GM19035 (cell line): ENCODE measurements at regions not wholly inside any gene's neighbourhood (a gene's known extent, or its start where the extent isn't known, plus 50 kb on each side); places are given as distances from the start of the nearest gene placed in this dataset.
"Not testable (repeated sequence)": the region's sequence is repeated elsewhere in the genome, so short reads cannot be mapped to it uniquely, and the experiment has no call there.

Experiments
- ATAC-seq: cut with Tn5 transposase; IDR thresholded peaks from one replicate; pipeline ENCODE4 v1.9.1; 2021; ENCODE audit not compliant: unreplicated experiment

DNA sequence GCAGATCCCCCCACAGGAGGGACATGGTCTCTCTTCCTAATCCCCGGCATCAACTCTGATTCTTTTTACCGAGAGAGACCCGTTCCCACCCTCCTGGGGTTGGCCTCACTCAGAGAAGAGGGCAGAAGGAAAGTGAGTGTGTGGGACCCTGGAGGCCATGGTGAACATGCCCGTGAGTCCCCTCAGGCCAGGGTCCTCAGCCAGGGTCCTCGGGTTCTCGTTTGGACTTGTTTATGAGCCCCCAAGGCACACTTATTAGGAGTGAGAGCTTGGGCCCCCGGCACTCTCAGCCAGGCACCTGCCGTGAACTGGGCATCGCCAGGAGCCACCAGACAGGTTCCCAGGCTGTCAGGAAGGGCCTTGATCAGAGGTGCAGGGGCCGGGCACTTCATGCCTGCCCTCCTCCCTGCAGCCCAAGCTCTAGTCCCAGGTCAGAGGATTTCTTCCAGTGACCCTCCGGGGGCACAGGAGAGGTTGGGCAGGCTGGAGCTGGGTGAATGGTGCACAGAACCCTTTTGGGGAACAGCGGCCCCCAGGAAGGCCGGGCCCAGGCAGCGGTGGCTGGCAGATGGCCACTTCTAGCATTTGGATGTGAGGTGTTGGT, 122.6 kb downstream of the CRYAA start:
- no peak for ATAC-seq

DNA sequence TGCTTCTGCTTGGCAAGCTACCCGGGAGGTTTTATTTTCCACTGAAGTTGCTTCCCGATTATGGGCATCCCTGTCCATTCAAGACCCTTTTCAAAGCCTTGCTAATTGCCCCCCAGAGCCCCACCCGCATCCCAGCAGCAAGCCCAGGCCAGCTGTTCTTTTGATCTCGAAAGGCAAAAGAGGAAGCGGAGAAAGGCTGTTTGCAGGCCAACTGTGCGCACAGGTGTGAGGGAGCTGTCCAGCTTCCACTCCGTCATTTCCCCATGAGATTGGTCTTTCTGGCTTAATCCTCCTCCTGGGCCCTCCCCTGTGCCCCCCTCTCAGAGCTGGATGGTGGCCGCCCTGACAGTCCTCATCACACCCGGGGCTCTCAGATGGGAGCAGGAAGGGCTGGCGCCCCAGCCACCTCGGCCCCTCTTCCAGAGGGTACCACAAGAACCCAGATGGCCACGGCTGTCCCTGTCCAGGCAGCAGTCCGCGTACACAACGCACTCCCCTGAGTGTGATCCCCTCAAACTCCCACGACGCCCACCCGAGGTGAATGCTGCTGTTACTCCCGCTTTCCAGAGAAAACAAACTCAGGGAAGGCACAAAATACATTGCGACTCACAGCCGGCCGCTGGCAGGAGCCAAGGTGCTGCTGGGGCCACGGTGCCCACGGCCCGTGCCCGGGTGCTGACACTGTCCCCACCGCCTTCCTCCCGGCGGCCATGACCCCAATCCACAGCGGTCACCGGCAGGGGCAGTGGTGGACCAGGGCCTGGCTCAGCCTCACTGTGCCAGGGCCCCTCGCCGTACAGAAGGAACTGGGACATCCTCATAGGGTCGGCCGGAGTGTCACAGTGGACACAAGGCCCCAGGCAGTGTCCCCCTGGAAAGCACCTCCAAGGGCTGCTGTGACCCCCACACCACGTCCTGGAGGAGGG, 121.9 kb downstream of the CRYAA start:
- no peak for ATAC-seq

DNA sequence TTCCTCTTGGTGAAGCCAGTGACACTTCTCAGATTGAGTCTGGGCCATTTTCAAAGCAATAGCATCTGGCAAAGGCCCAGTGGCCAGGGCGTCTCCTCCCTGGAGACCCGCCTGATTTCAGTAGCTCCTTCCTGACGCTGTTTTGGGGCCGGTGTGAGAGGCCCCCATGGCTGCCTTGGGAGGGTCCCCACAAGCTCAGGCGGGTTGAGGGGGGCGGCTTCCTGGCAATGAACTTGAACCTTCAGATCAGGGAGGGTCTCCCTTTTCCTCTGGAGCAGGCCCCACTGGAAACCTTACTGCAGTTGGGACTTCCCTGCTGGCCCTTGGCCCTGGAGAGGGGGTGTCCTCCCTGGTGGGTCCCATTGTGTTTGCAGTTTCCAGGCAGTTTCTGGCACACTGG, 121.2 kb downstream of the CRYAA start:
- no peak for ATAC-seq

DNA sequence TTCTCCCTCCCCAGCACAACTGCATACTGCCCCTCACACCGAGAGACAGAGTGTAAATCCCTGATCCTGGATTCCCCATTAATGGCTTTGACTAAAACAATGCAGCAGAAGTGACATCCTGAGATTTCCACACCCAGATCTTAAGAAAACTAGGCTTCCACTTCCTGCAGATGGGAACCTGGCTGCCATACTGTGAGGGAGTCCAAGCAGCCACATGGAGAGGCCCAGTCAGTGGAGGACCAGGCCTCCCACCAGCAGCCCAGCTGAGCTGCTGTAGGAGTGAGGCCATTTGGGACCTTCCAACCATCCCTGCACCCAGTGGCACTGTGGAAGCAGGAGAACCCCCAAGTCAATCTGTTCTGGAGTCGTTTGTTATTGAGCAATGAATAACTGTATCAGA, 120.6 kb downstream of the CRYAA start:
- no peak for ATAC-seq

DNA sequence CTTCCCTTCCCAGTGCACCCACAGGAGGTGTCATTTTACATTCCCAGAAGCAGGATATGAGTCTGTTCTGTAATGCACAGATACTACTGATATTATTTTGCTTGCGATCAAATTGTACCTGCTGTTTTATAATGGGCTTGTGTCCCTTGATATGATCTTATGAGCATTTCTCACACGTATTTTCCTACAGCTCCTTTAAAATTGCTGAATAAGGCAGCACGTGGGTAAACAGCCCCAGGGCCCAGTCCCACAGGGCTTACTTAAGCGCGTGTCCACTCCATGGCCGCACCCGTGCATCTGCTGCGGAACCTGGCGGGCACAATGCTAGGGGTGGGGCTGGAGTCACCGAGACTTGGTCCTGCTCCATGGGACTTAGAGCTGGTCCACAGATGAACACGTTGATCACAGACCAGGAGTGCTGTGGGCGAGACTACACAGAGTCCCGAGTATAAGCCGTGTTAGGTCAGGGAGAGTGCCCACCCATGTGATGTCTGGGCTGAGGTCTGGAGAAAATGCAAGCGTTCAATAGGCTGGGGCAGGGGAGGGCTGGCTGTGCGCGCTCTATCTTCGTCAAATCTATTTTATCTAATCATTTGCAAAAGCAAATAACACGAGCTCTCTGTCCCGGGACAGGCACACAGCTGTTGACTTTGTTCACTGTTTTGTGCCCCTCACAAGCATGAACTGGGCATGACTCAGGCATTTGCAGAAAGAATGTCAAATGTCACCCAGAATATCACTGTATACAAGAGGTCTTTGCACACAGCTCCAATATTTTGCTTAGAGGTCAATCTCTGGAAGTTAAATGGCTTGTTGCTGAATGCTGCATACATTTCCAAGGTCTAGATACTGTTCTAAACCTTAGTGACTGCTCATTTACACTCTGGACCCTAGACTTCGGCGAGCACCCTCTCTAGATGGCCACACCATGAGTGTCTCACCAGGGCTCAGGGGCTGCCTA, 119.3 kb downstream of the CRYAA start:
- no peak for ATAC-seq

DNA sequence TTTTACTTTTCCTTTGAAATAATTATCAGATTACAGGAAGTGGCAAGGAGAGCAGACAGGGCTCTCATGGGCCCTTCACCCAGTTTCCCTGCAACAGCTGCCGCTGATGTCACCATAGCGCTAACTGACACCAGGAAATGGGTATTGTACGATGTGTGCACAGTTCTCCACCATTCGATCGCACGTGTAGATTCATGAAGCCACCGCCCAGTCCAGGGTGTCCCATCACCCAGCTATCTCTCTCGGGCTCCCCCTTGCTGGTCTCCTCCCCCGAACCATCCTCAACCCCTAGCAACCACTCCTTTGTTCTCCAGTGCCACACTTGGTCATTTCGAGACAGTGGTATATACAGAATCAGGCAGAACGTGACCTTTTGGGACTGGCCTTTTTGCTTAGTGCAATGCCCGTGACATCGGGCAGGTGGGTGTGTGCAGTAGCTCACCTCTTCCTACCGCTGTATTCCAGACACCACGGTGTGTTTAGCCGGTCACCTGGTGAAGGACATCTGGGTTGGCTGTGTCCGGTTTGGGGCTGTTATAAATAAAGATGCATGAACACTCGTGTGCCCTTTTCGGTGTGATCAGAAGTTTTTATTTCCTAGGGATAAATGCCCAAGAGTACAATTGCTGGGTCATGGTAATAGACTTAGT, 118.4 kb downstream of the CRYAA start:
- ATAC-seq: no peak

DNA sequence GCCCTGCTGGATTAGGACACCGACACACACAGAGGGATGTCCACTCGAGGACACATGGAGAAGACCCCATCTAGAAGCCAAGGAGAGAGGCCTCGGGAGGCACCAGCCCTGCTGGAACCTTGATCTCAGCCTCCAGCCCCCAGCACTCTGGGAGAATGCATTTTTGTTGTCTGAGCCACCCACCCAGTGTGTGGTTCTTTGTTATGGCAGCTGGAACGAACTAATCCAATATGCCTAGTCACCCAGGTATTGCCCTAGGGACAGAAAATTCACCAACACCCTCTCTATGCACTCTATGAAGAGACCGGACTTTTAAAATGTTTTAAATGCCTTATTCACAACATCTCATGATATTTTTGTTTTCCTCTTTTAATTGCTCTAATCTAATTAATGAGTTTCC, 117.4 kb downstream of the CRYAA start:
- no peak for ATAC-seq

DNA sequence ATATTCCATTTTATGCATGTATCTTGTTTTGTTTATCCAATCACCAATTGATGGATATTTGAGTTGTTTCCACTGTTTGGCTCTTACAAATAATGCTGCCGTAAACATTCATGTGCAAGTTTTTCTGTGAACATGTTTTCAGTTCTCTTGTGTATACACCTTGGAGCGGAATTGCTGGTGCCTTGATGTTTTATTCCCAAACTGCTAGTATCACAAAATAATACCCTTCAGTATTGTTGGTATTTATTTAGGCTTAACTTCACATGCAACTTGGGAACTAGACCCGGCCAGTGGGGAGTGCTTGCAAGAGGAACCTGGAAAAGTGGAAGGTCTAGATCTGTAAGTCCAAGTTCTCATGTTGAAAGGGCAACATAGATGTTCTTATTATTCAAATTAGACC, 115.9 kb downstream of the CRYAA start:
- no peak for ATAC-seq

DNA sequence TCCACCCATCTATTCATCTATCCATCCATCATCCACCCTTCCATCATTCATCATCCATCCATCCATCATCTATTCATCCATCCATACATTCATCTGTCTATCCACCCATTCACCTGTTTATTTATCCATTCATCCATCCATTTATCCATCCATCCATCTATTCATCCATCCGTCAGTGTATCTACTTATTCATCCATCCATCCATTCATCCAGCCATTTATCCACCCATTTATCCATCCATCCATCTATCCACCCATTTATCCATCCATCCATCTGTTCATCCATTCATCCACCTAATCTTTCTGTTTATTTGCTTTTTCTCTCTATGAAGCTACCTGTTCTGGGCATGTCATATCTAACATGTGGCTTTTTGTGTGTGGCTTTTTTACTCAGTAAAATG, 115.4 kb downstream of the CRYAA start:
- ATAC-seq: no peak

DNA sequence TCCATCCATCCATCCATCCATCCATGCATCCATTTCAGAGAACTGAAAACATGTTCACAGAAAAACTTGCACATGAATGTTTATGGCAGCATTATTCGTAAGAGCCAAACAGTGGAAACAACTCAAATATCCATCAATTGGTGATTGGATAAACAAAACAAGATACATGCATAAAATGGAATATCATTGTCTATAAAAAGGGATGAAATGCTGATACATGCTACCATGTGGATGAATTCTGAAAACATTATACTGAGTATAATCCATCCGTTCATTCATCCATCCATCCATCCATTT, 115.1 kb downstream of the CRYAA start:
- ATAC-seq: not testable (repeated sequence)

DNA sequence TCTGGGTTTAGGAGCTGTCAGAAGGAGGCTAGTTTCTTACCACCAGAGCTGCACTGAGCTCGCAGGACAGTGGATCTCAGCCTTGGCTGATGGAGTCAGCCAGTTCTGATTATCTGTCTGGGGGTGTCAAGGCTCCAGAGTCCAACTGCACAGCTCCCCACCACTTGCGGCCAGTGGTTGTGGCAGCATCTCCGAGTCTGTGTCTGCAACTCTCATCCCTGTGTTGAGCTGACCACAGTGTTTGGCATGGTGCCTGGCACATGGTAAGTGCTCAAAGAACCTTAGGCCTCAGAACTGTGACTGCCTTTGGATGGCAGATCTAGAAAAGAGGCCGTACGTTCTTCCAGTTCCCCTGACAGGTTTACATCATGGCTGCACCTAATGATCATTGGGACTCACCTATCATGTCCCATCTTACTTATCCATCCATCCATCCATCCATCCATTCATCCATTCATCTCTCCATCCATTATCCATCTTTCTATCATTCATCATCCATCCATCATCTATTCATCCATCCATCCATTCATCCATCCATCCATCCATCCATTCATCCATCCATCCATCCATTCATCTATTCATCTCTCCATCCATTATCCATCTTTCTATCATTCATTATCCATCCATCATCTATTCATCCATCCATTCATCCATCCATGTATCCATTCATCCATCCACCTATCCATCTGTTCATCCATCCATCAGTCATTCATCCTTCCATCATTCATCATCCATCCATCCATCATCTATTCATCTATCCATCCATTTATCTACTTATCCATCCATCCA, 114.5 kb downstream of the CRYAA start:
- ATAC-seq: no peak

DNA sequence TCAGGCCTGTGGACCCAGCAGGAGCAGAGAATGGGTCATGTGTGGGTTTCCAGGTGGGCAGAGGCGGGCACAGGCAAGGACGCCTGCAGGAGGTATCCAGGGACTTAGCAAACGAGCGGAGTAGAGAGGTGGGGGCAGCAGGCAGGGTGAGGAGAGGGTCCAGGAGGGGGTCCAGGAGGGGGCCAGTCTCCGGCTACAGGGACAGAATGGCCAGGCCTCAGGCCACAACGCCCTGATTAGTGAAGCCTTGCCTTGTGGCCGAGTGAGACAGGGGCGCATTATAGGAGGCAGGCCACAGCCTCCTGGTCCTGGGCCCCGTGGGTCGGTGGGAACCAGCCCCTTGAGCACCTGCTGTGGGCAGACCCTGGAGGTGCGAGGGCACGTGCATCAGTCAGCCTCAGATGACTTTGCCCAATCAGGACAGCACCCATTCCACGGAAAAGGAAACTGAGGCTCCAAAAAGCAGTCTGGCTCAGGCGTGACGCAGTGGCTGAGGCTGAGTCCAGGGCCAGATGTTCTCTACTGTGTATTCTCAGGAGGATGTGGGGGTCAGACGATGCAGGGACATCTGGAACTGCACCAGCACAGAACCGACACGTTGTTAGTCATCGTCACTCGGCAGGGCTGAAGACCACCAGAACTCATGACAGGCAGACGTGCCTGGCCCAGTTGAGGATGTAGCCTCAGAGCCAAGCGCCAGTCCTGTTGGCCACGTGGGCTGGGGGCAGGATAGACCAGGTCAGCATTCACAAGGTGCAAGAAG, 113.7 kb downstream of the CRYAA start:
- no peak for ATAC-seq

DNA sequence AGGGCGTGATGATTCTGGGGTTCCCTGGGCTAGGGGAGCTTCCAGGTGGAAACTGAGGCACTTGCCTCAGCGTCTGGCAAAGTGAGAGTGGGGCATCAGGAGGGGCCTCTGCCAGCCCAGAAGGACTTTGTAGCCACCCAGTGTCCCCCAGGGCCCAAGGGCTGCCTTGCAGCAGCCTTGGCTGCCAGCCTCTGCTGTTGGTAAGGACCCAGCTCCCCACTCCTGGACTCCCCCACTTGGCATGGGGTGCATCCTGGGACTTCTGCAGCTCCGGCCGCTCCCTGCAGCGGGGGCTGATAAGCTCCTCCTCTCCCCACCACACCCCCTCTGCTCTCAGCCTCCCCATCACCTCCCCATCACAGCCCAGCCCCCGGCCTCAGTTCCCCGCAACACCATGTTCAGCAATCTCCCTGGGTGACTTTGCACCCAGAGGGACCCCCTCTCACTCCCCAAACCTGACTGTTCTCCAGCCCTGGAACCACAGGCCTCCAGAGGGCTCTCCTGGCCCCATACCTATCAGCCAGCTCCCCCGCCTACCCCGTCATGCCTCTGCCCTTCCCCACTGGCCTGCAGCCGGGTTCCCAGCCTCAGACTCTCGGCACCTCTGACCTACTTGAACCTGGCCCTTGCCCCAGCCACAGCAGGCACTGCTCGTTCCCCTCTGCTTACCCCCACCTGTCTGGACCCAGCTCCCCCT, 113.0 kb downstream of the CRYAA start:
- ATAC-seq: no peak

DNA sequence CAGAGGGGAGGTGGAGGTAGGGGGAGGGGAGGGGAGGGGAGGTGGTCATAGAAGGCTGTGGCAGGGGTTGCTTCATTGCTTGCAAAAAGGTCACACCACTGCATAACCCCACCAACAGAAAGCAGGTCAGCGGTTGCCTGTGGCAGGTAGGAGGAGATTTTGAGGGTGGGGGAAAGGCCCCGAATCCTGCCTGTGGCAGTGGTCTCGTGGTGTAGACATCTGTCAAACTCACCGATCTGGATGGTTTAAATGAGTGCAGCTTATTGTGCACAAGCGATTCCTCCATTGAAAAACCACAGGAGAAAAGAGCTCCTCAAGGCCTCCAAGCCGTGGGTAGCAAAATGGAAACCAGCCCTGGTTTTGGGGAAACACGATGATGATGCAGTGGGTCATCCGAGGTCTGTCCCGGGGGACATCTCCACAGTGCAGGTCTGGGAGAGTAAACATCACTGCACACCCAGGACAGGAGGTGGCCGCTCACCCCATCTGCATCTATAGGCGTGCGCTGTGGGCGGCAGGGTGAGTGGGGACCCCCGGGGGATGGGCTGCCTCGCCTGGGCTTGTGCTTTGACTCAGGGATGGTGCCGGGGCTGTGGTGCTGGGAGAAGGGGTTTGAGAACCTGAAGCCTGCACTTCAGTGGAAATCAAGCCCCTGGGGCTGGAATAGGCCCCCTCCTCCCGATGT, 112.3 kb downstream of the CRYAA start:
- no peak for ATAC-seq

DNA sequence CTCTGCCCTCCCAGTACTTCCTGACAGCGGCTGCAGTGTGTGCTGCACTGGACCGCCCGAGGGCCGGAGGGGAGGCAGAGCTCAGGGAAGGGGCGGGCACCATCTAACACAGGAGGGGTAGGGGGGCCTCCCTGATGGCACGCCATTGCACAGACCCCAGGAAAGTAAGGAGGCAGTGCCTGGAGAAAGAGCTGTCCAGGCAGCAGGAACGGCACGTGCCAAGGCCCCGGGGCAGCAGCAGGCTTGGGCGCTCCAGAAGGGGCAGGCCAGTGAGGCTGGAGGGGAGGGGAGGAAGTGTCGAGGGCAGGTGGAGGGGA, 110.7 kb downstream of the CRYAA start:
- ATAC-seq: no peak

DNA sequence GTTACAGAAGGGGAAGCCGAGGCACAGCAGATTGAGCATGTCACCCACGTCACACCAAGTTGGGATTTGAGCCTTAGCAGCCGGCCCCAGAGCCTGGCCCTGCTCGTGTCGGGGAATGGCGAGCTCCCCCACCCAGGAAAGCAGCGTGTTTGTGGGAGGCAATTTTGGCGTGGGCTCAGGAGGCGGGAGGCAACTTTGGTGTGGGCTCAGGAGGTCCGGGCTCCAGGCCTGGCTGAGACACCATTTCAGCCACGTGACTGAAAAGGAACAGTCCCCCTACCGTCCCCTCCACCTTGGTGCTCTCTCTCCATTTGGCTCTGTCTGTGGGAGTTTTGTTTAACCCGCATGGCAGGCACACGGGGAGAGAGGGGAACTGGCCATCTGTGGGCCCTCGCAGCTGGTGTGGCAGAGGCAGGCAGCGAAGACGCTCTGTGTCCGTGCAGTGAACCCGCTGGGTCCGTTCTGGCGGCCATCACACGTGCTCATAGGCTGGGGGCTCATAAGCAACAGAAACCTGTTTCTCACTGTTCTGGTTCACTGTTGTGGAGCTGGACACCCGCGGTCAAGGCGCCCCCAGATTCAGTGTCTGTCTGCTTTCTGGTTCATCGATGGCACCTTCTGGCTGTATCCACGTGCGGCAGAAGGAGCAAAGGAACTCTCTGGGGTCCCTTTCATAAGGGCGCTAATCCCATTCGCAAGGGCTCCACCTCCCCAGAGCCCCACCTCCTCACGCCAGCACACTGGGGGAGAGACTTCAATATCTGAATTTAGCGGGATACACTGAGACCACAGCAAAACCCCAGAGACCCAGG, 110.2 kb downstream of the CRYAA start:
- no peak for ATAC-seq

DNA sequence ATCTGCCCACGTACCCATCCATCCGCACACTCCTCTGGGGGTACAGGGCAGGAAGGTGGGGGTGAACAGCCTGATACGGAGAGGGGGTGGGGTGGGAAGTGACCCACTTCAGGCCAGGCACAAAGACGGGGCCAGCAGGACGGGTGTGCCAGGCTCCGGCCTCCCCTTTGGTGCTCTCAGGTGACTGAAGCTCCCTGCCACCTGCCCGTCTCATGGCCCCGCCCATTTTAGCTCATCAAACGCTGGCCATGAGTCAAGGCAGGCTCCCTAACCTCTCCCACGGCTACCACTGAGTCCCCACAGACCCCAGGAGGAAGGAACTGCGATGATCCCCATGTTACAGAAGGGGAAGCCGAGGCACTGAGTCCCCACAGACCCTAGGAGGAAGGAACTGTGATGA, 109.6 kb downstream of the CRYAA start:
- ATAC-seq: no peak
